ENCODE measurements at regions not wholly inside any gene's neighbourhood (a gene's known extent, or its start where the extent isn't known, plus 50 kb on each side); places are given as distances from the start of the nearest gene placed in this dataset.
A peak's percentile ranks its signal among the peaks of the same experiment; 100 is the strongest.

DNA sequence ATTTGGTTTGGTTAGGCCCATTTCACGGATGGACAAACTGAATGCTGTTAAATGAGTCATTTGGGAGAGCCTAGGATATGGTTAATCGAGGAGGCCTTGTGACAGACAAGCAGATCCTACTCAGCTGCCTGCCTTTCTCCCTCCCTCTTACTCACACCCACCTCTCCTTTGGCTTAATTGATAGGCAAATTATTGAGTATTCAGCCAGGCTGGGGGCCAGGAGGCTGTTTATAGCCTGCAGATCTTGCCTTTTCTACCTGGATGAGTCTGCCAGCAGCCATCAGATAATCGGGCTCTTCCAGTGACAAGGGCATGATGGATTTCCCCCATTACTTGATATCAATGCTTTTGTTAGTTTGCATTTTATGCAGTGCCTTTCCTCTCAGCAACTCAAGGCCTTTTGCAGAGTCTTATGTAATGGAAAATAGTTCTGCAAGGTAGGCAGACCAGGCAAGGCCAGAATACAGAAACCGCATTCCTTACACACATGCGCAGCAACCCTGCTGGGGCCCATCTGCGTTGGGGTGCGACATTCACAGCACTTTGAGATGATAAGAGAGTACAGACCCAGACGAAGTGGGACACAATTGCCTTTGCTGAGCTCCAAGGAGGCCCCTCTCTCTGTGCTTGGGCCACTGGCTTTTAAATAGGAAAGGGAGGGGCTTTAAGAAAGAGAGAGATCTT, 96.2 kb upstream of the ATP6AP2 start:
- DNase-seq: no peak

GRCh38 chrX:40483502-40483901, 97.3 kb upstream of the ATP6AP2 start:
- no peak for DNase-seq

GRCh38 chrX:40479777-40480318, 100.9 kb upstream of the ATP6AP2 start:
- DNase-seq: no peak

DNA sequence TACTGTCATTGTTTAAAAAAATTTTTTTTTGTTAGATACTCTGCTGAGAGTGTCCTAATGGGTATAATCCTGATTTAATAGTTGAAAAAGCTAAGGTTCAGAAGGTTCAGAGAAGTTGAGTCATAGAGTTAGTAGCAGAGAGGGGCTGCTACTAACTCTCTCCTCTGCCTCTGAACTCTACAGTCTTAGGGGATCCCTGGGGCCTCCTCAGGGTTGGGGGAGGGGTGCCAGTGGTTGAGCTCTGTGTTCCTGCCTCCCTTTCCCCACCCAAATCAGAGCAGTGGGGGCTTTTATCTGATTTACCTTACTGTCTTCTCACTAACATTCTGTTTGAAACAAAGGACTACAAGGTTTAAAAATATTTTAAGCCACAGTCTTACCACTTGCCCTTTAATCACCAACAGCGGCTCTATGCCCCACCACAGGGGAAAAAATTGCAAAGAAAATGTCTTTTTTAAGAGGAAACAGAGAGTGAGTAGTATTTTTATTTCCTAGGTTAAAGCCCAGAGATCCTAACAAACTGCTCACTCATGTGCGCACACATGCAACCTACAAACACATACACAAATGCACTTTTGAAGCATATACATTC, 102.2 kb upstream of the ATP6AP2 start:
- no peak for DNase-seq

DNA sequence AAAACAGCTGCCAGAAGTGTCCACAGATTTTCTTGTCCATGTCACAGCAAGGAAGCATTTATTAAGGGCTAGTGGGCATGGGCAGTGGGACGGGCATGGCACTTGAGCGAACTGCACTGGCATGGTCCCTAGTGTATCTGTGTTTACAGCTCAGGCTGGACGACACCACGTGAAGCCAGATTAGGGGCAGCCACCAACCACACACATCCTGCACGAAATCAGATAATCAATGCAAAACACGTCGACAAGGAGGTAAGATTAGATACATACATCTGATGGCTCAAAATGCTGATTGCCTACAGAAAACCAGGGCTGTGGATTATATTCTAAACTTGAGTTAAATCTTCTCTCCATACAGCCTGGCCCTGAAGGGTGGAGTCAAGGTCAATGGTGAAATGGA, 103.8 kb upstream of the ATP6AP2 start:
- no peak for DNase-seq

GRCh38 chrX:40474645-40475044, 106.1 kb upstream of the ATP6AP2 start:
- DNase-seq: no peak

DNA sequence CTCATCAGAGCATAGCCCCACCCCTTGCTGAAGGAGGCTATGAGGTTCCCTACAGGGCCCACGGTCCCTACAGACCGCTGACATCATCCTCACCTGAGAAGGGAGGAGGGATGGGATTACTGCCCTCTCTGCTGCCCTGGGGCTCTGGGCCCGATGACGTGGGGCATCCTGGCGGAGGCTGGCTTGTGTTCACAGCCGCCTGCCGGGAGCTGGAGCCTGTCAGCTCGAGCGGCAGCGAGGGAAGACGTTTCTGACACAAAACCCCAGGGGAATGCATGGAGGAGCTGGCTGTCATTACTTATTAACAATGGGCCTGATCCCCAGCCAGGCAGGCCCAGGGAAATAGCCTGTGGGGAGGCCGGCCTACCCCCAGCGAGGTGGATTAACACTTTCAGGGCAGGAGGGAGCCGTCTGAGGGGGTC, 106.6 kb upstream of the ATP6AP2 start:
- DNase-seq: no peak

- DNase-seq: no peak
These were observed 107.1 kb upstream of the ATP6AP2 start for GRCh38 chrX:40473460-40474204.

DNA sequence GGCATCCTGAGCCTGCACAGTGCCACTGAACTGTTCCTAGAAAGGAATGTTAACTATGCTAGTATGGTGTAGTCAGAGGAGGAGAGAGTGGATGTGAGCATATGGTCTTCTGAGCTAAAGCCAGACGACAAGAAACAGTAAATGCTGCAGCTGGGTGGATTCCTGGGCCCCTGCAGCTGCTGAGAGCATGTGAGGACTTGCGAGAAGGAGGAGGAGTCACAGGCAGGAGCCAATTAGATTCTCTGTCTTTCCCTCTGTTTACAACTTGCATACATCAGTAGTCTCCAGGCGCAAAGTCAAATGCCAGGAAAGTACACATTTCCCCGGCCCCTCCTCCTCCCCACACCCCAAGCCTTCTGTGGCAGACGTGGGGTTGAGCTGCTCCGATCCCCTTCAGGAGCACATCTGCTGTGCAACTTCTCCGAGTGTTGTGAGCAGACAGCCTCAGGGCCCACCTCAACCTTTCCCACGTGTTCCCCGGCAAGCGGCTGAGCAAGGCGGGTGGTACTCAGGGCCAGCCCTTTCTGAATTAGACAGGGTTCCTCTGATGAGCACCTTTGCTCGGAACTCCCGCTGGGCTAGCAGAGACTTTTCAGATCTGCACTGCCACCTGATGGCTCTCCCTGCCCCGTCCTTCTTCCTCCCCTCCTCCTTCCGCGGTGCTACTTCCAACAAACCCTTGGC, 108.7 kb upstream of the ATP6AP2 start:
- peak; percentile 91 for DNase-seq

DNA sequence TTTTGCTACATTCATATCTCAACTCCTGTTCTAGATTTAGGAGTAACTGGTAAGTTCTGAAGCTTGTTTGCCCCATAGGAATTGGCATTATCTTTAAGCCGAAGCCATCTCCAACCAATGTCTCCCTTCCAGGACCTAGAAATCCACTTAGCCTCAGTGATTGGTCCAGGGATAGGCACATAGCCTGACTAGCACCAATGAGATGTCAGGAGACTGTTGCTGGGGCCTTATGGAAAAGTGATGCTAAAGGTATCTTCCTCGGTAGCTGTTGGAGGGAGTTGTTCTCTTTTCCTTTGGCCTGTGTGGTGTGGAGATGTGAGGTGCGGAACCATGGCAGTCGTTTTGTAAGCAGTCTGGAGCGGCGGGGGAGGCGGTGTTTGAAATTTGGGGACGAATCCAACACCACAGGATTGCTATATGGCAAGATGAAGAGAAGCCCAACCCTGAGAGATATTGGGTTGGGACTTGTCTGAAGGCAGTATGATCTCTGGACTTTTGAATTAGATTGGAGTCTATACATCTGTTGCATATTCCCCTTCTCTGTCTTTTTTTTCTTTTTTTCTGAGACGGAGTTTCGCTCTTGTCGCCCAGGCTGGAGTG, 109.8 kb upstream of the ATP6AP2 start:
- DNase-seq: no peak

GRCh38 chrX:40469316-40469715, 111.5 kb upstream of the ATP6AP2 start:
- no peak for DNase-seq

DNA sequence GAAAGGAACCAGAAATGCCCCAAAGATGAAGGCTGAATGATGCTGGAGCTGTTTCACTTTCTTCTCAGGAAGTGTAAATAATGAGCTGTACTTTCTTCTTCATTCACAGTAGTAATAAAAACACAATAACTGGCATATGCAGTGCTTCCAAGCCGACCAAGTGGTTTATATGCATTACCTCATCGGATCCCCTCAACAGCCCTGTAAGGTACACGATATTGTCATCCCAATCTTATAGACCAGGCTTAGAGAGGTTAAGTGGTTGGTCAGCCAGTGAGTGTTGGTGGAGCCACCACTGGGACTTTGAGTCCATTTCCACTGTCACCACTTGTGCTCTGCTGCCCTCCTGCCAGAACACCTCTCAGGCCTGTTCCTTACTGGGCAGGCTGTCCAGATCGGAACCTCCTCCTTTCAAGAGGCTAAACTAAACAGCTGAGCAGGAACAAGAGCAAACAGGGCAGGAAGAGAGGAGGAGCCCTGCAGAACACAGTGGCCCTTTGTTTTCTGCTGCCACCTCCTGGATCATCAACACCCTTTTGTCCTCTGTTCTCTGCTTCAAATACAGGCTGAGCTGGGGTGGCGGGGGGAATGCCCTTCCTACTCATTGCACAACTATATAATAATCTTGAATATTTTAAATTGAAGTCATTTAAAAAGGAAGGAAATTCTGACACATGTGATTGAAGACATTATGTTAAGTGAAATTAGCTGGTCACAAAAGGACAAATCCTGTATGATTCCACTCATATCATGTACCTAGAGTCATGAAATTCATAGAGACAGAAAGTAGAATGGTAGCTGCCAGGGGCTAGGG, 112.5 kb upstream of the ATP6AP2 start:
- DNase-seq: peak; percentile 53

- no peak for DNase-seq
These were observed 113.3 kb upstream of the ATP6AP2 start for GRCh38 chrX:40467454-40467853.

GRCh38 chrX:40465735-40466551, 114.8 kb upstream of the ATP6AP2 start:
- DNase-seq: no peak

GRCh38 chrX:40462795-40463194, 118.0 kb upstream of the ATP6AP2 start:
- no peak for DNase-seq

DNA sequence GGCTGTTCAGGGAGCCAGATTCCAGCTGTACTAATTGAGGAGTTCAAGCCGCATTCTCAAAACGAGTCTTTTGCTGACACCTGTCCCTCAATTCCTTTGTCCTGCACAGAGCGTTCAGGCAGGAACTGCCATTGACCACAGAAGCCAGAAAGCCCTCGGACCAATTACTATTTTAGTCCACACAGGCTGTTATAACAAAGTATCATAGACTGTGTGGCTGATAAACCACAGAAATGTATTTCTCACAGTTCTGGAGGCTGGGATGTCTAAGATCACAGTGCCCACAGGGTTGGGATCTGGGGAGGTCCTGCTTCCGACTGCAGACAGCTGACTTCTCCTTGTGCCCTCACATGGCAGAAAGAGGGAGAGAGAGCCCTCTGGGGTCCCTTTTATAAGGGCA, 119.8 kb upstream of the ATP6AP2 start:
- no peak for DNase-seq

DNA sequence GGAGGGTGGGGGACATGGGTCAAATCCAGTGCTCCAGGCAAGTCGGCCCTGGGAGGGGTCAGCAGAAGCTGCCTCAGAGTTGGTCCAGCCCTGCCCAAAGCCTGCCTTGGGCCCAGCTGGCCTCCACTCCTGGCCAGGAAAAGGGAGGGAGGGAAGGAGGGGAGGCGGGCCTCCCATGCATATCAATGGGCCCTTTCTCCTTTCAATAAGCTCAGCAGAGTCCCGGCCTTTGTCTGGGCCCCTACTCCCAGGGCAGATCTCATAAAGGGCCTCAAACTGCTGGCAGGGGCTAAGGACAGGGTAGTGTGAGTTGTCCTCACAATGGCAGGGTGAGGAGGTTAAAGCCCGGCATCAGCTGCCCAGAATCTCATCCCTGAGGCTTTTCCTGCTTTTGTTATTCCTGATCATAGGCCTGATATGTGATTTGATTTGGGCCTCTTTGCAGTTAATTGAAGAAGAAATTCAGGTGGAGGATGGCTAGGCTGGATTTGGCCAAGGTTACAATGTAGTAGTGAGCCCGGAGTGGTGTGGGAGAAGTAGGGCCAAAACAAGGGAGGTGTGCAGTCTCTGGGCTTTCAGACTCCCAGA, 121.1 kb upstream of the ATP6AP2 start:
- no peak for DNase-seq

- DNase-seq: no peak
These were observed 123.4 kb upstream of the ATP6AP2 start for GRCh38 chrX:40457406-40457805.

GRCh38 chrX:40452031-40452430, 128.7 kb upstream of the ATP6AP2 start:
- DNase-seq: no peak

- no peak for DNase-seq
These were observed 130.6 kb upstream of the ATP6AP2 start for GRCh38 chrX:40449956-40450706.
